Activated B cell treated with CpG ODN at 0.5 μM for 24 hours (primary cell): ENCODE measurements at regions not wholly inside any gene's neighbourhood (a gene's known extent, or its start where the extent isn't known, plus 50 kb on each side); places are given as distances from the start of the nearest gene placed in this dataset.

Source experiments
- ATAC-seq: fragments of 200-7000 bp; cut with Tn5 transposase; one replicate; pipeline ENCODE4 v1.10.0; 2021; ENCODE audit warnings: low read depth, mild to moderate bottlenecking, moderate library complexity
- CTCF ChIA-PET: fragments of 350-600 bp; sonication (Branson Sonifier 250); formaldehyde crosslinking; loops from one replicate; lab custom pipeline; 2021; ENCODE audit warnings: antibody characterized with exemption; lab: Charles Lee
- POLR2A ChIA-PET: fragments of 350-600 bp; sonication (Branson Sonifier 250); formaldehyde crosslinking; loops from one replicate; lab custom pipeline; 2021; ENCODE audit warnings: antibody characterized with exemption; lab: Charles Lee
- DNase-seq: peaks from one replicate; pipeline ENCODE4 v3.0.0; 2022
- H3K27ac Mint-ChIP-seq: one replicate; pipeline ENCODE4 v1.8.0; 2020; ENCODE audit warnings: mixed read lengths
- H3K27me3 Mint-ChIP-seq: one replicate; pipeline ENCODE4 v1.8.0; 2021; ENCODE audit warnings: mixed read lengths
- H3K36me3 Mint-ChIP-seq: one replicate; pipeline ENCODE4 v1.8.0; 2021; ENCODE audit warnings: low read depth, mixed read lengths
- H3K4me1 Mint-ChIP-seq: one replicate; pipeline ENCODE4 v1.8.0; 2021; ENCODE audit warnings: mixed read lengths
- H3K4me3 Mint-ChIP-seq: one replicate; pipeline ENCODE4 v1.8.0; 2020; ENCODE audit warnings: mild to moderate bottlenecking, mixed read lengths
- H3K9me3 Mint-ChIP-seq: one replicate; pipeline ENCODE4 v1.8.0; 2020; ENCODE audit warnings: mixed read lengths
- CTCF ChIP-seq: fragments of 200-600 bp; IDR thresholded peaks from one replicate; pipeline ENCODE4 v1.8.0; 2022; ENCODE audit warnings: antibody characterized with exemption, mild to moderate bottlenecking
- intact Hi-C: fragments of 100-400 bp; cut with micrococcal nuclease; formaldehyde crosslinking; loops from one replicate; pipeline ENCODE4 v1.15.1; 2024

DNA sequence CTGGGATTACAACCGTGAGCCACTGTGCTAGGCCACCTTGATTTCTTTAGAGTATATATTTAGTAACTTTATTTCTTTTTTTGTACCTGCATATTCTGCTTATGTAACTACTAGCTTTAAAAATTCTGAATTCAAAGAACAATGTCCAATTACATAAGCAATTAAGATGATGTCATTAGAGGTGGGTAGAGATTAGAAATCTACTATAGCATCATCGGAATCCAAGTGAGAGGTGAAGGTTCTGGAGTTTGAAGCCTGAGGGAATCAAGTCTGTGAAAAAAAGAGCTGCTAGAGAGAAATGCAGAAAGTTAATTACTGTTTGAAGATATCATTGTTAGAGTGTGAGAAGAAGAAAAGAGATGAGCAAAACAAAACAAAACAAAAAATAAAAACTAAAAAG lies 79.0 kb upstream of the ENPEP start:
- ChIA-PET POLR2A (no interaction called here), CTCF (no interaction called here)
- no peak overlapping the region for H3K27ac Mint-ChIP-seq
- TF ChIP-seq CTCF: no peak
- H3K4me3 Mint-ChIP-seq: no peak overlapping the region
- ATAC-seq: no peak
- no peaks in the 10 kb centered on the region for H3K4me1 Mint-ChIP-seq
- no peaks in the 10 kb centered on the region for H3K9me3 Mint-ChIP-seq
- no peaks in the 10 kb centered on the region for H3K27me3 Mint-ChIP-seq
- no peaks in the 10 kb centered on the region for H3K36me3 Mint-ChIP-seq
- intact Hi-C loops: no loop called here
- no peak for DNase-seq

- Mint-ChIP-seq H3K36me3 (no peaks in the 10 kb centered on the region), H3K4me3 (no peak overlapping the region), H3K4me1 (no peaks in the 10 kb centered on the region), H3K27ac (no peak overlapping the region), H3K9me3 (no peaks in the 10 kb centered on the region), H3K27me3 (no peaks in the 10 kb centered on the region)
- no peak for TF ChIP-seq CTCF
- CTCF ChIA-PET: no interaction called here
- ATAC-seq: no peak
- intact Hi-C loops: no loop called here
- POLR2A ChIA-PET: no interaction called here
- no peak for DNase-seq
Observed at GRCh38 chr4:110395421-110395820, 80.5 kb upstream of the ENPEP start.

- Mint-ChIP-seq H3K36me3 (no peaks in the 10 kb centered on the region), H3K4me1 (no peaks in the 10 kb centered on the region), H3K27ac (no peak overlapping the region), H3K9me3 (no peaks in the 10 kb centered on the region), H3K27me3 (no peaks in the 10 kb centered on the region), H3K4me3 (no peak overlapping the region)
- ATAC-seq (no peak), DNase-seq (no peak)
- TF ChIP-seq CTCF: no peak
- ChIA-PET POLR2A (no interaction called here), CTCF (no interaction called here)
- intact Hi-C loops: no loop called here
Observed at GRCh38 chr4:110394871-110395270, 81.1 kb upstream of the ENPEP start.

GRCh38 chr4:110381784-110382183 lies 94.2 kb upstream of the ENPEP start:
- intact Hi-C loops: no loop called here
- Mint-ChIP-seq H3K36me3 (no peaks in the 10 kb centered on the region), H3K27ac (no peak overlapping the region), H3K4me1 (no peaks in the 10 kb centered on the region), H3K27me3 (no peaks in the 10 kb centered on the region), H3K9me3 (peaks cover 26% of the 10 kb centered on the region), H3K4me3 (no peak overlapping the region)
- ChIA-PET POLR2A (no interaction called here), CTCF (no interaction called here)
- ATAC-seq (no peak), DNase-seq (no peak)
- TF ChIP-seq CTCF: no peak

DNA sequence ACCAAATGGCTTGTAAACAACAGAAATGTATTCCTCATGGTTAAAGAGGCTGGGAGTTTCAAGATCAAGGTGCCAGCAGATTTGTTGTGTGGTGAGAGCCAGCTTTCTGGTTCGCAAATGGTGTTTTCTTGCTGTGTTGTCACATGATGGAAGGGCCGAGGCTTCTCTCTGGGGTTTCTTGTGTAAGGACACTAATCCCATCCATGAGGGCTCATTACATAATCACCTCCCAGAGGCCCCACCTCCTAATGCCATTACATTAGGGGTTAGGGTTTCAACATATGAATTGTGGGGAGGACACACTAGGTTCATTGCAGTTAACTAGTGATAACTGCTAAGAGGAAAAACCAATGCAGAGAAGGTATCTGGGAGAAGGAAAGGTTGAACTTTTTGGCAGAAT lies 103.5 kb upstream of the ENPEP start:
- H3K27ac Mint-ChIP-seq: no peak overlapping the region
- H3K27me3 Mint-ChIP-seq: peaks cover 4% of the 10 kb centered on the region
- ATAC-seq (no peak), DNase-seq (no peak)
- TF ChIP-seq CTCF: no peak
- H3K4me3 Mint-ChIP-seq: no peak overlapping the region
- H3K36me3 Mint-ChIP-seq: no peaks in the 10 kb centered on the region
- intact Hi-C loops: no loop called here
- ChIA-PET CTCF (interaction anchor here (0.6 kb wide), 1 partner anchor 363 kb away, joined by 3 read pairs; no protein-coding TSS in a partner anchor), POLR2A (no interaction called here)
- H3K4me1 Mint-ChIP-seq: no peaks in the 10 kb centered on the region
- H3K9me3 Mint-ChIP-seq: no peaks in the 10 kb centered on the region
